GM21737 (cell line): ENCODE measurements at regions not wholly inside any gene's neighbourhood (a gene's known extent, or its start where the extent isn't known, plus 50 kb on each side); places are given as distances from the start of the nearest gene placed in this dataset.

Source experiments
- ATAC-seq: cut with Tn5 transposase; IDR thresholded peaks from one replicate; pipeline ENCODE4 v1.9.1; 2021; ENCODE audit warnings: mild to moderate bottlenecking, moderate library complexity; ENCODE audit not compliant: unreplicated experiment

GRCh38 chr3:59593380-59593779, 543.6 kb upstream of the CFAP20DC start:
- no peak for ATAC-seq

- ATAC-seq, result no peak
These were observed 531.2 kb upstream of the CFAP20DC start for GRCh38 chr3:59580996-59581395.

- no peak for ATAC-seq
These were observed 530.7 kb upstream of the CFAP20DC start for GRCh38 chr3:59580499-59580898.

GRCh38 chr3:59578129-59578528, 528.3 kb upstream of the CFAP20DC start:
- no peak for ATAC-seq

- no peak for ATAC-seq
These were observed 526.8 kb upstream of the CFAP20DC start for GRCh38 chr3:59576606-59577005.

- peak; percentile 72 for ATAC-seq
These were observed 525.5 kb upstream of the CFAP20DC start for GRCh38 chr3:59575113-59576001.

- no peak for ATAC-seq
These were observed 524.1 kb upstream of the CFAP20DC start for GRCh38 chr3:59573911-59574310.

- no peak for ATAC-seq
These were observed 522.3 kb upstream of the CFAP20DC start for GRCh38 chr3:59572106-59572505.

- no peak for ATAC-seq
These were observed 521.0 kb upstream of the CFAP20DC start for GRCh38 chr3:59570806-59571205.

GRCh38 chr3:59567661-59568060, 517.8 kb upstream of the CFAP20DC start:
- ATAC-seq, result no peak

GRCh38 chr3:59566481-59566975, 516.7 kb upstream of the CFAP20DC start:
- ATAC-seq, result peak; percentile 96

GRCh38 chr3:59565125-59565524, 515.3 kb upstream of the CFAP20DC start:
- ATAC-seq, result no peak

- no peak for ATAC-seq
These were observed 514.1 kb upstream of the CFAP20DC start for GRCh38 chr3:59563966-59564365.

GRCh38 chr3:59563072-59563605, 513.3 kb upstream of the CFAP20DC start:
- no peak for ATAC-seq

GRCh38 chr3:59559721-59560435, 510.1 kb upstream of the CFAP20DC start:
- ATAC-seq, result no peak

- ATAC-seq, result no peak
These were observed 509.3 kb upstream of the CFAP20DC start for GRCh38 chr3:59558906-59559720.

- ATAC-seq, result no peak
These were observed 505.9 kb upstream of the CFAP20DC start for GRCh38 chr3:59555593-59556315.

- no peak for ATAC-seq
These were observed 503.3 kb upstream of the CFAP20DC start for GRCh38 chr3:59553076-59553475.

GRCh38 chr3:59551834-59552233, 502.0 kb upstream of the CFAP20DC start:
- ATAC-seq, result no peak

GRCh38 chr3:59549962-59550361, 500.1 kb upstream of the CFAP20DC start:
- ATAC-seq, result no peak
